ENCODE measurements at regions not wholly inside any gene's neighbourhood (a gene's known extent, or its start where the extent isn't known, plus 50 kb on each side); places are given as distances from the start of the nearest gene placed in this dataset.

- DNase-seq = no peak
Measured at GRCh38 chr4:13942977-13943376, 315.5 kb upstream of the BOD1L1 start.

- DNase-seq = no peak
Measured at GRCh38 chr4:13944095-13944511, 316.6 kb upstream of the BOD1L1 start.

GRCh38 chr4:13947921-13948320 is 320.4 kb upstream of the BOD1L1 start:
- DNase-seq = no peak

GRCh38 chr4:13950491-13950890 is 323.0 kb upstream of the BOD1L1 start:
- no peak for DNase-seq

- DNase-seq = no peak
Measured at GRCh38 chr4:13953083-13953482, 325.6 kb upstream of the BOD1L1 start.

GRCh38 chr4:13955551-13955950 is 328.0 kb upstream of the BOD1L1 start:
- no peak for DNase-seq

- no peak for DNase-seq
Measured at GRCh38 chr4:13956947-13957346, 329.4 kb upstream of the BOD1L1 start.

- no peak for DNase-seq
Measured at GRCh38 chr4:13957871-13958270, 330.3 kb upstream of the BOD1L1 start.

- no peak for DNase-seq
Measured at GRCh38 chr4:13963601-13964000, 336.1 kb upstream of the BOD1L1 start.

- no peak for DNase-seq
Measured at GRCh38 chr4:13966231-13967195, 339.0 kb upstream of the BOD1L1 start.

- no peak for DNase-seq
Measured at GRCh38 chr4:13968723-13969122, 341.2 kb upstream of the BOD1L1 start.

GRCh38 chr4:13970349-13970748 is 342.8 kb upstream of the BOD1L1 start:
- DNase-seq = no peak

- no peak for DNase-seq
Measured at GRCh38 chr4:13977746-13978145, 350.2 kb upstream of the BOD1L1 start.

- no peak for DNase-seq
Measured at GRCh38 chr4:13980317-13981310, 353.1 kb upstream of the BOD1L1 start.

- no peak for DNase-seq
Measured at GRCh38 chr4:13981499-13981898, 354.0 kb upstream of the BOD1L1 start.

GRCh38 chr4:13982010-13982409 is 354.5 kb upstream of the BOD1L1 start:
- no peak for DNase-seq

GRCh38 chr4:13983189-13983790 is 355.8 kb upstream of the BOD1L1 start:
- no peak for DNase-seq

- DNase-seq = no peak
Measured at GRCh38 chr4:13984991-13985800, 357.7 kb upstream of the BOD1L1 start.

GRCh38 chr4:13985837-13986236 is 358.3 kb upstream of the BOD1L1 start:
- DNase-seq = no peak

GRCh38 chr4:13986548-13986947 is 359.0 kb upstream of the BOD1L1 start:
- no peak for DNase-seq

GRCh38 chr4:13988353-13989305 is 361.1 kb upstream of the BOD1L1 start:
- DNase-seq = no peak

Measured in activated gamma-delta T cell (primary cell).